OCI-LY3 (cell line): ENCODE measurements at regions not wholly inside any gene's neighbourhood (a gene's known extent, or its start where the extent isn't known, plus 50 kb on each side); places are given as distances from the start of the nearest gene placed in this dataset.

Experiments used
- CTCF ChIP-seq: fragments of 200-600, 300-600 bp; sonication (generic); IDR thresholded peaks from 2 replicates; pipeline ENCODE4 v1.5.1; 2014; ENCODE audit warnings: antibody characterized with exemption, low read length, low read depth
- EZH2phosphoT487 ChIP-seq: fragments of 200-600 bp; shearing (Covaris generic); IDR thresholded peaks from 2 replicates; pipeline ENCODE4 v1.6.1; 2018; ENCODE audit warnings: antibody characterized with exemption, mixed run types, low read depth

DNA sequence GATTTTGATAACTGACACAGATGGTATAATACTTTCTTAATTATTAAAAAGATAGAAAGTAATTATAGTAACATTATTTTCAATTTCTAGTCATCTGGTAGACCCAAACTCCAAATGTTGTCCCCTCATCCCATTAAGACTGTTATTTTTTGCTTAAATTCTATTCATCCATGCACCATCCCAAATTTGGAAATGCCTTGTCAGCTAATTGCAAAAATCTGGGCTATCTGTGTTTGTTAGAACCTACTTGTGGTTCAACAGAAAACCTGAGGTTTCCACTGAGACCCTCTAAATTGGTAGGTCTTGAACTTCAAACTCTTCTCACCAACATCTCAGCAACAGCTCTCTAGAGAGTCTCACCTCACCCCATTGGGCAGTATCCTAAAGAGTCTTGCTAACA, 172.2 kb upstream of the ADGRL3 start:
- no peak for TF ChIP-seq CTCF
- TF ChIP-seq EZH2phosphoT487: no peak
